H7 (cell line): ENCODE measurements at regions not wholly inside any gene's neighbourhood (a gene's known extent, or its start where the extent isn't known, plus 50 kb on each side); places are given as distances from the start of the nearest gene placed in this dataset.
A peak's percentile ranks its signal among the peaks of the same experiment; 100 is the strongest.

ENCODE experiments used
- DNase-seq: peaks from one replicate; pipeline ENCODE4 v3.0.0; 2012
- H3K27me3 ChIP-seq: 2 replicates; pipeline ENCODE4 v1.6.0; 2011; ENCODE audit warnings: mild to moderate bottlenecking, low read length; ENCODE audit not compliant: control insufficient read depth, insufficient read depth
- H3K36me3 ChIP-seq: replicated peaks from 2 replicates; pipeline ENCODE4 v1.5.1; 2011; ENCODE audit warnings: low read length; ENCODE audit not compliant: control insufficient read depth, insufficient read depth
- H3K4me3 ChIP-seq: 2 replicates; pipeline ENCODE4 v1.5.1; 2011; ENCODE audit warnings: low read depth, mild to moderate bottlenecking, control low read depth, low read length, moderate library complexity; ENCODE audit not compliant: insufficient read depth

DNA sequence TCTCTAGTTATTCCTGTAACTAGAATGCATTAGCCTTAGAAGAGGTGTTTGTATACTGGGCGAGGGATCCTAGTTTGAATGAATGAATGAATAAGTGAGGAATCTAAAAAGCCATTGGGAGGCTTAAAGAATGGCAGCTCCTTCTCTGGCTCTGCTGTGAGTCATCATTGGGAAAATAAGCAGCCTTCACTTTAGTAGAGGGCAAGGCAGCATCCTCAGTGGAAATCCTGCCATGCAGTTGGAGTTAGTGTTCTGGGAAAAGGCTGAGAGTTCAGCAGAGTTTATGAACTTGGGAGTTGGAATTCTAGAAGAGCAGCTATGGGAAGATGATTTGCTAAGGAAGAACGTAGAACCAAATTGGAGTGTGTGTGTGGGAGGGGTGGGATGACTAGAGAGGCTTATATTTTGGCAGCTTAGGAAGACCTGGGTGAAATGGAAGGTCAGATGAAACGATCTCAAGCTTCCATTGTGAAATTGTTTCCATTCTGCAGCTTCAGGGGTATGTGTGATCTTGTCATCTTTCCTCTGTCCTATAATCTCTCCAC is 120.8 kb downstream of the PTCSC3 start:
- no peak for DNase-seq
- no peaks in the 10 kb centered on the region for H3K27me3 ChIP-seq
- no peak overlapping the region for H3K4me3 ChIP-seq
- no peaks in the 10 kb centered on the region for H3K36me3 ChIP-seq

DNA sequence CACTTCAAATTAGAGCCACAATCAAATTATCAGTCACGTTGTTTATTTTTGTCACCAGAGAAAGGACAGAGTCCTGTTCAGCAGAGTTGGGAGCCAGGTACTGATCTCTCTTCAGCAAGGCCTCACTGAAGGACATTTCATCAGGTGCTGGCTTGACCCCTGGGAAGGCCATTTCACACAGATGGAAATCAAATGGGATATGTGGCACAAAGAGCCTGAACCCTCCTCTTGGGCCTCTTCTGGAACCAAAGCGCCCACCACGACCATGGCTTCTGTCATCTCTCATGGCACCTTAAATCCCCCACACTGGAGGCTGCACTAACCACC is 121.5 kb downstream of the PTCSC3 start:
- DNase-seq = no peak
- Histone ChIP-seq H3K36me3 (no peaks in the 10 kb centered on the region), H3K4me3 (no peak overlapping the region), H3K27me3 (no peaks in the 10 kb centered on the region)

DNA sequence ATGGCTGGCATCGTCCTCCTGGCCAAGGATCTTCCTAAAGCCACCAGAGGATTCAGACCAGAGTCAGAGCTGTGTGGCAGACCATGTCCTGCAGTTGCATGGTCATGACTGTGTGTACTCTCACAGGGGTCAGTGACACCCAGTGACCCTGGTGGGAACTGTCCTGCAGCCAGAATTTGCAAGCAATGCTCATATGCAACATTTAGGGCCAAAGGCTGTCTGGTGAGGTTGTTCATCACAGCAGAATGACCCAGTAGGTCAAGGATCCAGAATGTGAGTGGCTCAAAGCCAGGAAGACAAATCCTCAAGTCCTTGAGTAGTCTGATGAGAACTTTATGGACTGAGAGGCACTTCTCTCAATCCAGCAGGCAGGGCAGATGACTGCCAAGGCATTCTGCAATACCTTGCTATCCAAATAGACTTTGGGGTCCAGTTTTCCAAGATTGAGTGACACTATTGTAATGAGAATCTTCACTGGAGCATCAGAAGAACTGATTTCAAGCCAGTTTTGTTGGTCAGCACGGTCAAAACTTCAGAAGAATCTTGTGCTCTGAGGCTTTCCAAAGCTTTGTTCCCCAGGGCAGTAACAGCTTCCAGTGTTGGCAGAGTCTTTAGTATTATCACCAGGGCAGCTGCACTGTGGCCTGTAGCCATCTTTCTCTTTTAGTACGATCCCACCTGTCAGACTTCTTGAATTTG is 122.0 kb downstream of the PTCSC3 start:
- Histone ChIP-seq H3K27me3 (no peaks in the 10 kb centered on the region), H3K36me3 (no peaks in the 10 kb centered on the region), H3K4me3 (no peak overlapping the region)
- no peak for DNase-seq

DNA sequence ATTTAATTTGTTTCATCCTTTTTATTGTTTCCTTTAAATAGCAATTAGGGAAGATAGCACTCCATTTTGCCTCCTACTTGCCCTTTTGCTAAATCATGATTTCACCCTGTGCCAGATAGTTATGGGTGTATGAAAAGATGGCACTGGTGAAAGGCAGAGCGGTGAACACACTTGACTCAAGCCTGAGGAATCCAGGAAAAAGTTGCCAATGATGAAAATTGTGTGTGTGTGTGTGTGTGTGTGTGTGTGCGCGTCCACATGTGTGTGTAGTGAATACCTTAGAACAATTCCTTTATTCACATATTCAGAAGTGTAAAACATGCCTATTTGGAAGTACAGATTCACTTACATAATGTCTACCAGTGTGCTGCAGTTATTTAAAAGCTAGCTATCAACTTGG is 123.8 kb downstream of the PTCSC3 start:
- Histone ChIP-seq H3K27me3 (no peaks in the 10 kb centered on the region), H3K4me3 (no peak overlapping the region), H3K36me3 (no peaks in the 10 kb centered on the region)
- DNase-seq = no peak

DNA sequence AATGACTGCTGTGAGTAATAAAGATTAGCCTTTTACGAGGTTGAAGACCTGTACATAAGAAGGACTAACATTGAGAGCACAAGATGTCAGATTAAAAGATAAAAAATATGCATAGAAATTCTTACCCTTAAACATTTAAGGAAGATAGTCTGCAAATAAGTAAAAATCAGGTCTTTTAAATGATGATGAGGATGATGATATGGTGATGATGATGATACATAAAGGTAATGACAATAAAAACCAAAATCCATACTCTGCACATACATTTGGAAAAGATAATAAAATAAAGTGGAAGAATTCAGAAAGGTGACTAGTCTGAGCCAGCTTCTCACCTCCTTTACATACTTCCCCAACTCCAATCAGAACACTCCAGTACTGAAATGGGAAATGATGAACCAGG is 124.5 kb downstream of the PTCSC3 start:
- no peak for DNase-seq
- no peak overlapping the region for H3K4me3 ChIP-seq
- H3K36me3 ChIP-seq = no peaks in the 10 kb centered on the region
- no peaks in the 10 kb centered on the region for H3K27me3 ChIP-seq

DNA sequence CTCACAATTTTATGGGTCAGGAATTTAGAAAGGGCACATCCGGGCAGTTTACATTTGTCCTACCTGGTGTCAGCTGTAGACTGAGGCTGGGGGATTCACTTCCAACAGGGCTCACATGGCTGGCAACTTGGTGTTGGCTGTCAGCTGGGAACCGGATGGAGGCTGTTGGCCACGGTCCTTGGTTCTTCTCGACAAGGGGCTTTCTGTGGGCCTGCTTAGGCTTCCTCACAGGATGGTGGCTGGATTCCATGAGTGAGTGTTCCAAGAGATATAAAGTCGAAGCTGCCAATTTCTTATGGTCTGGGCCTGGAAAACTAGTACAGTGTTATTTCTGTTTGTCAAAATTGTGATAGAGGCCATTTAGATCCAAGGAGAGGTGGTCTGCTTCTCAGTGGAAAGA is 127.9 kb downstream of the PTCSC3 start:
- H3K36me3 ChIP-seq = no peaks in the 10 kb centered on the region
- H3K27me3 ChIP-seq = no peaks in the 10 kb centered on the region
- H3K4me3 ChIP-seq = no peak overlapping the region
- no peak for DNase-seq

DNA sequence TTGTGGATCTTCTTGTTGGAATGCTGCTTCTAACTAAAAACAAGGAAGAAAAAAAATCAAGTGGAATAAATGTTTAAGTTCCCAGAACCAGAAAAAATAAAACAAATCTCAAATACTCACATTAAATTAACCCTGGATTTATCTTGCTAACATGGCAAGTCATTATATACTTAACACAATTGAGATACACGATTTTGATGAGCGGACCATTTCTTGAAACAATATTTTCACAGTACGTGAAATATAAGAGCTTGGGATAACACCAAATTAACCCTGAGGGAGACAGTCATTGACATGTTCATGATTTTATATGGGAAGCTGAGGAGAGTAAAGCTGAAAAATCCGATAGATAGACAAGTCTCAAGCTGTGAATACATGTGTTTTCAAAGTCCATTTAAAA is 128.6 kb downstream of the PTCSC3 start:
- no peak overlapping the region for H3K4me3 ChIP-seq
- no peaks in the 10 kb centered on the region for H3K36me3 ChIP-seq
- no peaks in the 10 kb centered on the region for H3K27me3 ChIP-seq
- DNase-seq = no peak

DNA sequence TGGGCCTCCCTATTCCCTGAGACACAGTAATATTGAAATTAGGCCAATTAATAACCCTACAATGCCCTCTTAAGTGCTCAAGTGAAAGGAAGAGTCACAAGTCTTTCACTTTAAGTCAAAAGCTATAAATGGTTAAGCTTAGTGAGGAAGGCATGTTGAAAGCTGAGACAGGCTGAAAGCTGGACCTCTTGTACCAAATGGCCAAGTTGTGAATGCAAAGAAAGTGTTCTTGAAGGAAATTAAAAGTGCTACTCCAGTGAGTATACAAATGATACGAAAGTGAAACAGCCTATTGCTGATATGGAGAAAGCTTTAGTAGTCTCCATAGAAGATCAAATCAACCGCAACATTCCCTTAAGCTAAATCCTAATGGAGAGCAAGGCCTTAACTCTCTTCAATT is 140.8 kb downstream of the PTCSC3 start:
- H3K27me3 ChIP-seq = no peaks in the 10 kb centered on the region
- DNase-seq = no peak

DNA sequence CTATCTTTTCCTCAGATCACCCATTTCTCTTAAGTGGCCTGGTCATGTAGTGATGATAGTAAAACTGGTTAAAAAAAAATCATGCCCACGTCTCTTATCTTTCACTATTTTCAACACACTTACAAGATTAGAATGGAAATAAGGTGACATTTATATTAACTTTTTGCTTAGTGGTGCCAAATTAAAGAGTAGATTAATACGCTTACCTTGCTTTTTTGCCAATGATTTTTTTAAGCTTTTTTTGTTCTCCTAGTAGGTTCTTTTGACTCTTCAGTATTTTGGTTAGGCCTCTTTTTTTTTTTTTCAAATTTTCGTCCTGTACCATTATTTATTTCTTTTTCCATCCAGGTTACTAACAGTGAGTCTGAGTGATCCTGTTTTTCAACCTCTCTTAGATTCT is 147.9 kb downstream of the PTCSC3 start:
- no peaks in the 10 kb centered on the region for H3K36me3 ChIP-seq
- no peak overlapping the region for H3K4me3 ChIP-seq
- DNase-seq = no peak
- H3K27me3 ChIP-seq = no peaks in the 10 kb centered on the region

More for the DNA sequence above, 140.8 kb downstream of the PTCSC3 start:
- Histone ChIP-seq H3K4me3 (no peak overlapping the region), H3K36me3 (no peaks in the 10 kb centered on the region)

DNA sequence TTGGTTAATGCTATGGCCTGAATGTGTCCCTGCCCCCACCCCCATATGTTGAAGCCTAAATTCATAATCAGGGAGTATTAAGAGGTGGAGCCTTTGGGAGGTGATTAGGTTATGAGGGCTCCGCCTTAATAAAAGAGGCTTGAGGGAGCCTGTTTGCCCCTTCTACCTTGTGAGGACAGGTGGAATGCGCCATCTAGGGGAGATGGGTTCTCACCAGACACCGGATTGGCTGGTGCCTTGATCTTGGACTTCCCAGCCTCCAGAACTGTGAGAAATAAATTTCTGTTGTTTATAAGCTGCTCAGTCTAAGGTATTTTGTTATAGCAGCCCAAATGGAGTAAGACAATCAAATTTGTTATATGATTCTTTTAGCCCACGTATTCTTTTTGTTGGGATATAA is 148.3 kb downstream of the PTCSC3 start:
- peak; percentile 33 for DNase-seq
- H3K36me3 ChIP-seq = no peaks in the 10 kb centered on the region
- H3K27me3 ChIP-seq = no peaks in the 10 kb centered on the region
- no peak overlapping the region for H3K4me3 ChIP-seq

DNA sequence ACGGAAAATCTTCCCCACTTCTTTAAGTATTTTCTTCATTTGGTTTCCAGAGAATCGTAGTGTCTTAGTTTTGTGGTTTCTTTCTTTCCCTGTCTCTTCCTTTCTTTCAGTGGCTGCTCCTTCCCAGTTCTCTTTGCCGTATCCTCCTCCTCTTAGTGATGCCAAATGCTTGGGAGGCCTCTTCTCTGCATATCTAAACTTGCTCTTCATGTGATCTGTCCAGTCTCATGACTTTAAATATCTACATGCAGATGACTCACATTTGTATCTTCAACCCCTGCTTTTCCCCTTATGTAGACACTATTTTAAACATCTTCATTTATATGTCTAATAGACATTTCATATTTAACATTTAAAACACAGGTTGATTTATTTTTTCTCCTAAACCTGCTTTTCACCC is 149.2 kb downstream of the PTCSC3 start:
- Histone ChIP-seq H3K4me3 (no peak overlapping the region), H3K27me3 (no peaks in the 10 kb centered on the region), H3K36me3 (no peaks in the 10 kb centered on the region)
- DNase-seq = no peak

DNA sequence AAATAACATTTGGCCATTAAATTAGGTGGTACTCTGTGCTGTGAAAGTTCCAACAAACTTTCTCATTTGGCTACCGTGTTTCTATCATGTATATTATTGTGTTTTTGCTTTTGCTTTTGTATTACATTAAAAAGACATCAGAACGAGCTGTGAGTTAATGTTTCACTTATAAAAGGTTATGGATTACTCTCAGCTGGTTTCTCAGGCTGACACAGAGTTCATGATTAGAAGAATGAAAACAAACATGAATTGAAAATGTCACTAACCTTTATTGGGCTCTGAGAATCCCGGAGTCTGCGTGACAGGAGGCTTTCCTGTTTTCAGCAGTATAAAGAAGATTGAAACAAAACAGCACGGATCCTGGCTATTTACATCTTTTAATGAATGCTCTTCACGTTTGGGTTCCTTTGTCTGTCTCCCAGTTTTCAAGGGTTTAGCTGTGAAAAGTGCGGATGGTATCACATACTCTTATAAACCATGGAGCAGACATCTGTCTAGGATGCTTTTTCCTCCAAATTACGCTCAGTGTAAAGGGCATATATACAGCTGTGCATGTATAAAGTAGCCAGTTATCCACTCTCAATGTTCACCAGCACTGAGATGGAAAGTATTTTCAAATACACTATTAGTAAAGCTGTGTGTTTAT is 153.6 kb downstream of the PTCSC3 start:
- no peaks in the 10 kb centered on the region for H3K36me3 ChIP-seq
- no peaks in the 10 kb centered on the region for H3K27me3 ChIP-seq
- no peak overlapping the region for H3K4me3 ChIP-seq
- no peak for DNase-seq

DNA sequence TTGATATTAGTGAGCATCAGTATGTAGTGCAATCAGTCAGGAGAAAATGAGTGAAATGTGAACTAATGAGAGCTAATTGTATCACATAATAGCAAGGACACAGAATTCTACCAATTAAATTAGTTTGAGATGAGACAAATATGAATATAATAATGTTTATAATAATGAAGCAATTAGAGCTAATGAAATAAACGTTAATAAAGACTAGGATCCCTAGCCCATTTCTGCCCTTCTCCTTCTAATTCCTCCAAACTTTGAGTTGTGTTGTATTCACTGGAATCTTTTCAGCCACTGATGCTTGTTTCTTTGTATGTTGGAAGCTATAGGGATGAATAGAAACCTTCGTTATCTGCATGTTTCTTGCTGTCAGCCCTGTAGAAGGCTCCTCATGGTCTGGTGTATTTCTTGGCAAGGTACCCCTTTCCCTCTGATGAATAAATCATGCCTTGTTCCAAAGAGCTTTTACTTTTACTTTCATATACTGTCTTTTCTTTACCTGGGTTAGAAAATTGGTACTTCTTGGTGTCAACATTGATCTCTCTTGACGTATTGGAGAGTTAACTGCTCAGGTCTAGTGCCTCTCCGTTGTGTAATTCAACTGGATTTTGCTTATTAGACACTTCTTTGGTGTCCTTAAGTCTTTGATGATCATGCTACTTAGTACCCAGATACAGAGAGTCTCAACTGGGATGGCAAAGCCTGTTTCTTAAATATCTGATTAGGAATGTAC is 154.8 kb downstream of the PTCSC3 start:
- no peaks in the 10 kb centered on the region for H3K36me3 ChIP-seq
- DNase-seq = no peak
- H3K4me3 ChIP-seq = no peak overlapping the region
- H3K27me3 ChIP-seq = no peaks in the 10 kb centered on the region

DNA sequence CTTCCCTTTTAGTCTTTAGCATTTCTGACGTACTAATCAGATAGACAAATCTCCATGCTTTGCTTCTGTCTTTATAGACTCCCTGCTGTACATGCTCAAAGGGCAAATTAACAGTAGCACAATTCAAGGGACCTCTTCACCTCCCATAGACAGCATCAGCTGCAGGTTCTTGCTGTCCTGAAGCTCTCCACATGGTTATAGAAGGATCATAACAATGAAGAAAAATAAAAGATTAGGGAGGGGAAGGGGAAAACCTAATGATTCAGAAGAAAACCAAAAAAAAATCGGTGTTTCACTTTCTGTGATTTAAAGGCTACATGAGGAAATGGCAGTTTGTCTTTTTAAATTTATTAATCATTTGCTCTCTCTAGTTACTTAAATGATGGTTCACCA is 155.5 kb downstream of the PTCSC3 start:
- Histone ChIP-seq H3K4me3 (no peak overlapping the region), H3K27me3 (no peaks in the 10 kb centered on the region), H3K36me3 (no peaks in the 10 kb centered on the region)
- DNase-seq = no peak
